NCI-H2171 (cell line): ENCODE measurements at regions not wholly inside any gene's neighbourhood (a gene's known extent, or its start where the extent isn't known, plus 50 kb on each side); places are given as distances from the start of the nearest gene placed in this dataset.
"Not testable (repeated sequence)": the region's sequence is repeated elsewhere in the genome, so short reads cannot be mapped to it uniquely, and the experiment has no call there.

ENCODE experiments used
- DNase-seq: peaks from one replicate; lab custom pipeline; 2025; lab: John Stamatoyannopoulos, UW

DNA sequence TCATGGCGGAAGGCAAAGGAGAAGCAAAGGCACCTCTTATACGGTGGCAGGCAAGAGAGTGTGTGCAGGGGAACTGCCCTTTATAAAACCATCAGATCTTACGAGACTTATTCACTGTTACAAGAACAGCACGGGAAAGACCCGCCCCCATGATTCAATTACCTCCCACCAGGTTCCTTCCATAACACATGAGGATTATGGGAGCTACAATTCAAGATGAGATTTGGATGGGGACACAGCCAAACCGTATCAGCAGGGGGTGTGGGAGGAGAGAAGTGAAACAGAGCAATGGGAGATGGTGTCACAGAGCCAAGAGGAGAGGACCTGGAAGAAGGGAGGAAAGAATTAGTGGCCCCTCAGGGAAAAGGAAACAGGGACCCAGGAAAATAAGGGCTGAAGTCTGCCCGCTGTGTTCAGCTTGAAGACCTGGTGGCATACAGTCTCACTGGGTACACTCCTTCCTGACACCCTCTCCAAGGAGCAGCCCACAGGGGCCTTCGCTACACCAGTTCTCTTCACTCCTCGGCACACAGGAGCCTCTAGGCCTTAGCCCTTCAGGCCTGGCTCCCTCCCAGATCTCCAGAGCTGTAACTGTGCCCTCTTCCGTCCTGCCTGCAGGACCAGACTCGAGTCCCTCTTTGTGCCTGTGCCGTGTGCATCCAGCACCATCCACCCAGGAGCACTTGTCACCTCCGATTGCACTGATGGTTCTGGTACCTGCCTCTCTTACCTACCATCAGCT, 262.1 kb downstream of the EIPR1 start:
- no peak for DNase-seq

DNA sequence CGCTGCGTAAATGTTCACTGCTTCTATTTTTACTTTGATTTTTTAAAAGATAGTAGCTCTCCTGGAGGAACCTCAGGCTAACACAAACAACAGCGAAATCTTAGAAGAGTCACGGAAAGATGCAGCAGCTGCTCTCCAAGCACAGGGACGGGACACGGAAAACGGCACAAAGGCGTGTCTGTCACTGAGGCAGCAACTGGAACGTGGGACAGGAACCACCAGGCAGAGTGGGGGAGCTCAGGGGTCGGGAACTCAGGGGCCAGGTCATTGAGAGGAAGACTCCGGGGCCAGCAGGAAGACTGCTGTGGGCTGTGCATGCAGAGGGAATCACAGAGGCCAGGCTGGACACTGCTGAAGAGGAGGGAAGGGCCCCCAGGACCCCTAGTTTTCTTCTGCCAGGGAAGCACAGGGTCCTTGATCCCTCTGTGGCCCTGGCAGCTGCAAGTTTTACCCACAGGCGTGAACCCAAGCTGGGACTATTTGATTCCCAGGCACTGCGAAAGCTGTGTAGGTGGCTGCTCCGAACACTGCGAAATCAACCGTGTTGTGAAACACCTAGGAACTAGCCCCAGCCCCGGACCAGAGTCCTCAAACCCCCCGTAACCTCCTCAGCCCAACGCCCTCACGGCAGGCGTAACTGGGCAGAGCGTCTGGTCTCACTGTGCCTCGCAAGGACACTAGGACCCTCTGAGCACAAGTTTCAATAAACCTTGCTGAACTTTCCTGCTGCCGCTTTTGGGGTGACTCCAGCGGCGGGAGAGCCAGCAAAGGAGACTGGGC, 263.0 kb downstream of the EIPR1 start:
- no peak for DNase-seq

DNA sequence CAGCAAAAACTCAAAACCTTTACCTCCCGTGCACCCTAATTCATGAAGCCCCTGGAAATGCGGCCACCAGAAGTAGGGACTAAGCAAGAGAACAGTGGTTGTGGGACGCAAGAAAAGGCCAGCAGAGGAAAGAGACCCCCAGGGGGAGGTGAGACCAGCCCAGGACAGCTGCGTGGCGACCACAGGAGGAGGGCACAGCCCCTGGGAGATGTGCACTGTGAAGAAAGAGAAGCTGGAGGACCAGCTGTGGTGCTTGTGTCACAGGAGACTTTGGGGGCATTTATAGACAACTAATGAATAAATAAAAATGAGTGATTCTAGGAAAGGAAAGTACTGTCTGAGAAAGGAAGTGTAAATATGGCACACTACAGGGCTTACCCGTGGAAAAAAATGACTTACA, 263.8 kb downstream of the EIPR1 start:
- DNase-seq: no peak

DNA sequence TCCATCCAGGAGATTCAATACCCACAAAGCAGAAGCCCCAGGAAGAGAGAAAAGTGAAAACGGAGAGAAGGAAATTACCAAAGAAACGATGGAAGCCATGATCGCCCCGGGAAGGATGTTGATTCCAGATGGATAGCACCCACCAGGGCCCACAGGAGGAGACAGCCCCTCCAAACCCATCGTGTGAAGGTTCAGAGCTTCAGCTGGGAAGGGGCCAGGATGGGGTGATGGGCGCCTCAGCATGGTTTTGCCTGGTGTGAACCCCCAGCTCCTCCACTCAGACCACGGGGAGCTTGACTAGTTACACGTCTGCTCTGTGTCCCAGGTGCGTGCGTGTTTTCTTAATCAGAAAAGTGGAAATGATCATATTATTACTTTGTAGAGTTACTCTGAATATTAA, 264.5 kb downstream of the EIPR1 start:
- no peak for DNase-seq

DNA sequence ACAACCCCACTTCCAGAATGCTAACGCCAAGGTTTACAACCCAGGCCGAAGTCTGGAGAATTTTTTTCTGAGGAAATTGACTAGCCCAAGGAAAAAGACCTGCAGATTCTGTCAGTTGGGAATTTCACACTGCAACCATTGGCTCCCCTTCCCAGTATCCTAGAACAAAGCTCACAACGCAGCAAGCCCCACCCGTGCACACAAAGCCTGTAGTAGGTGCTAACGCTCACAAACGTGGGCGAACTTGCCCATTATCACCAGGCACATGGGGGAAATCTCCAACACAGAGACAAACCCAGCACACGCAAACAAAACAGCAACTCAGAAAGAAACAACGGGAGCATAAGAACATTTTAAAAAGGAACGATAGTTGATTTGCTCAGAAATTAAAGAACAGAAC, 265.1 kb downstream of the EIPR1 start:
- DNase-seq: no peak

DNA sequence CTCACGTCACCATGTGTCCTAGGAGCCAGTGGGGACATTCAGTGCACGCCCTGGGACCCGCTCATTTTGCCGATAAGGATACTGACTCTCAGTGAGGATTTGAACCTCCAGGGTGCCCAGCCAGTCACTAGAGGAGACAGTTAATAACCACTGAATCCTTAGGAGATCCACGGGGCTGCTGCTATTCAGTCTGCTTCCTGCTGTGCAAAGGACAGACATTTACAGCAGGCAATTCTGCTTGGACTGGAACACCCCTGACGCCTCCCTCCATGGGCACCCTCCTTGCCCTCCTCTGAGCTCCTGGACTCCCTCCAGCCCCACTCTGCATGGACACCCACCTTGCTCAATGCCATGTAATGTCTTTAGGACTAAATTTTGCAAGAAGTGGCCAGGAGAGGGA, 265.5 kb downstream of the EIPR1 start:
- DNase-seq: no peak

DNA sequence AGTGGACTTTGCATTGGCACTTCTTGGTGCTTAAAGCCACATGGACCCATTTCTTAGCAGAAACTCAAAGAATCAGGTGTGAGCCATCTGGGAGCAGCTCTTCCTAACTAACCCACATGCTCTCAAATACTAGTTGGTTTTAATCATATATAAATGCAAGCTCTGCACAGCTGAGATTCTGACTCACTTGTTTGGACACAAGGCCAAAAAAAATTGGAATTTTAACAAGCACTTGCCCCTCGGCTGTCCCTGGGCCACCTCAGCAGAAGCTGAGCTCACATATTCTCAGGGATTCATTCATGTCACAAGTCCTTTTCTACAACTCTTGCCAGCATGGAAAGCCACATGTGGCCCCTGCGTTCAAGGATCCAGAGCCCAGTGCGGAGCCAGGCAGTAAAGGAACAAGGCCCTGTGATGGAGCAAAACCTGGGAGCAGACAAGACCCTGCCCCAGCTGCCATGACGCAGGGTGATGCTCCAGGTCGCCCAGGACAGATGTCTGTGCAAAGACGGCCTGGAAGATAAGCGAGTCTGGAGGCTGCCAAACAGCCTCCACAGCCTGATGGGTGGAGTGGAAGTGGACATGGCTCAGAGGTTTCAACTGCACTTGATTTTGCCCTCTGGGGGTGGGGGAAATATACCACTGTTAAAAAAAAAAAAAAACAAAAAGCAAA, 266.5 kb downstream of the EIPR1 start:
- DNase-seq: no peak

DNA sequence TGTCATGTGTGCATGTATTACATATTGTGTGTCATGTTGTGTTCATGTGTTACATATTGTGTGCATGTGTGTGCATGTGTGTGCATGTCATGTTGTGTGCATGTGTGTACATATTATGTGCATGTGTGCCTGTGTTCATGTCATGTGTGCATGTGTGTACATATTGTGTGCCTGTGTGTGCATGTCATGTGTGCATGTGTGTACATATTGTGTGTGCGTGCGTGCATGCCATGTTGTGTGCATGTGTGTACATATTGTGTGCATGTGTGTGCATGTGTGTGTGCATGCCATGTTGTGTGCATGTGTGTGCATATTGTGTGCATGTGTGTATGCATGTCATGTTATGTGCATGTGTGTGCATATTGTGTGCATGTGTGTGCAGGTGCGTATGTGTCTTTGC, 267.1 kb downstream of the EIPR1 start:
- no peak for DNase-seq

DNA sequence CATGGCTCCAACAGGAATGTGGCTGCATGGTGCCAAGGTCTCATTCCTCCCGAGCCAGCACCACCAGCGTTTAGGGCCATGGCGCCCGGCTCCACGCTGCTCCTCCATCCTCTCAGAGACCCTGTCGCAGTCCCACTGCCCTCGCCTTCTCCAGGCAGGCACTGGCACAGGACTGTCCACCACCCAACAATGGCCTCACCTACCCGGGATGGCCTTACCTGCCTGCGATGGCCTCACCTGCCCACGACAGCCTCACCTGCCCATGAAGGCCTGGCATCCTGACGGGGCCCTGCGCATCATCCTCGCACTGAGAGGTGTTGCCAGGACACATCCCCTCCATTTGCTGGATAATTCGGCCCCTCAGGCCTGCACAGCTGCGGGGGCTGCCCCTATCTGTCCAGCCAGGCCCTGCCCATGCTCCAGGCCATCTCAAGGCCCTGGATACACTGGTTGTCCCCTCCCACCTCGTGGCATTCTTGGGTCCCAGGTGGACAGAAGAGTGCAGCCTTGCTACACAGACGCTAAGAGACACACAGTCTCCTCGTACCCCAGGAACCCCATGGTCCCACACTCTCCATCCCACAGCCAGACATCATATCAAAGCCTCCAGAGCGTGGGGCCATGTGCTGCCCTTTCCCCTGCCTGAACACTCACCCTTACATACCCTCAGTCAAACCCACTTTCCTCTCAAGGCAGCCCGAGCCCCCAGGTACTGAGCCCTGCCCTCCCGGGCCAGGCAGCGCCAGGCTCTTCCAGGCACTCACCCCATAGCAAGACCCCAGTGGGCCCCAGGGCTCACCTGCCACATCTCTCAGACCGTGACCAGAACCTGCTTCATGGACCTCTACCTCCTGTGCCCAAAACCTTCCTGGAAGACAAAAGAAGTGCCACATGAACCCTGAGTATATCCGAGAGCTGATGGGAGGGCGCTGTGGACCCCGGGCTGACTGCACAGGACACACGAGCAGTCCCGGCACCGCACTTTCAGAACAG, 268.6 kb downstream of the EIPR1 start:
- no peak for DNase-seq

DNA sequence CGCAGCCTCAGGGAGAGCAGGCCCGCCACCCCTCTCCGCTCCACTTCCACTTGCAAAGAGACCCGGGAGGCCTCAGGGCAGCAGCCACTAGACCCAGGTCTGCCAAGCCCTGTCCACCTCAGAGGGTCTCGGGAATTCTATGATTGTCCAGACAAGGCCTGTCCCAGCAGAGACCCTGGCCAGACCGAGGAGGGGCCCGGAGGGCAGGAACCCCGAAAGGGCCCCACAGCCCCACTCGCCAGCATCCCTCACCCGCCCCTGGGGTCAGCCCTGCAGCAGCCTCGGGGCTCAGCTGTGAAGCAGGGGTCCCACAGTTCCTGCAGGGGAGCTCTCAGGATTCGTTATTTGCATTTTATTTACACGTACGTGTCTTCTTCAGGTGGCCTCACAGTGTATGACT, 269.5 kb downstream of the EIPR1 start:
- DNase-seq: no peak

DNA sequence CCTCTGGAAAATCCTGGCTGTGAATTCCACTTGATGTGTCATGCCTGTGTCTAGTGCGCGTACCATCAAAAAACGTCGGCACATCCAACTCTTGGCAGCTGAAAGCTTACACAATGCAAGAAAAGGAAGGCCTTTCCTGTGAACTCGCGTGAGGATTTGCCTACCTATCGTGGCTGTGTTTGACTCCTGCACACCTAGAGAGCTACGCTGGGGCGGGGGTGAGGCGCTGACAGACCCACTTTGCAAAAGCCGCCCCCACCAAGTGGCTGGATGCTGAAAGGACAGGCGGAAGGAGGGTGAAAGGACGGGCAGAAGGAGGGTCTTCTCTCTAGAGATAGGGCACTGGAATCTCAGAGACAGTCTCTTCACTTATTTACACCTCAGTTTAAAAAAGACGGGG, 270.1 kb downstream of the EIPR1 start:
- DNase-seq: no peak

DNA sequence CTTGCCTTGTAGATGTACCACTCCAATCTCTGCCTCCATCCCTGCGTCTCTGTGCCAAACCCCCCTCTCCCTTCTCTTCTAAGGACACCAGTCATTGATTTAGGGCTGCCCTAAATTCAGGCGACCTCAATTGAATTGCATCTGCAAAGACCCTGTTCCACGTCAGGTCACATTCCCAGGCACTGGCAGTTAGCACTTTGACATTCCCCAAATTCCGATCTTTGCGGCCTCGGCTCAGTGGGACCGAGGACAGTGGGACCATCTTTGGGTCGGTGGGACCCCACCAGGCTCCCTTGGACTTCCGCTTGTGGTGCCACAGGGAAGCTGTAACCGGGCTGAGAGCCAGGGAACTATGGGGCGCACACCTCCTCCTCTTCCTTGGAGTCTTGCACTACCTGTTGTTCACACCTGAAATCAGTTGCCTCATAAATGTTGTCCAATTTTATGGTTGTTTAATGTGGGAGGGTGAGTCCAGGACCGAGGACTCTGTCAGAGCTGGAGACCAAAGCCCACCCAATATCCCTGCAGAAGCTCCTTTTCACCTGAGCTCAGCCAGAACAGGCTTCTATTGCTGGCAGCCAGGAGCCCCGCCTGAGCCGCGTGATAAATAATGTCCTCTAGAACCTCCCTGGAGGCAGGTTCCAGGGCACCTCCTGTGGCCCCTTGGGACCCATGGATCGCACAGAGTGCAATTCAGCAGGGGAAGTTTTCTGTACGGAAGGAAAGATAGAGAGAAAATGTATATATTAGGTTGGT, 271.6 kb downstream of the EIPR1 start:
- DNase-seq: no peak

DNA sequence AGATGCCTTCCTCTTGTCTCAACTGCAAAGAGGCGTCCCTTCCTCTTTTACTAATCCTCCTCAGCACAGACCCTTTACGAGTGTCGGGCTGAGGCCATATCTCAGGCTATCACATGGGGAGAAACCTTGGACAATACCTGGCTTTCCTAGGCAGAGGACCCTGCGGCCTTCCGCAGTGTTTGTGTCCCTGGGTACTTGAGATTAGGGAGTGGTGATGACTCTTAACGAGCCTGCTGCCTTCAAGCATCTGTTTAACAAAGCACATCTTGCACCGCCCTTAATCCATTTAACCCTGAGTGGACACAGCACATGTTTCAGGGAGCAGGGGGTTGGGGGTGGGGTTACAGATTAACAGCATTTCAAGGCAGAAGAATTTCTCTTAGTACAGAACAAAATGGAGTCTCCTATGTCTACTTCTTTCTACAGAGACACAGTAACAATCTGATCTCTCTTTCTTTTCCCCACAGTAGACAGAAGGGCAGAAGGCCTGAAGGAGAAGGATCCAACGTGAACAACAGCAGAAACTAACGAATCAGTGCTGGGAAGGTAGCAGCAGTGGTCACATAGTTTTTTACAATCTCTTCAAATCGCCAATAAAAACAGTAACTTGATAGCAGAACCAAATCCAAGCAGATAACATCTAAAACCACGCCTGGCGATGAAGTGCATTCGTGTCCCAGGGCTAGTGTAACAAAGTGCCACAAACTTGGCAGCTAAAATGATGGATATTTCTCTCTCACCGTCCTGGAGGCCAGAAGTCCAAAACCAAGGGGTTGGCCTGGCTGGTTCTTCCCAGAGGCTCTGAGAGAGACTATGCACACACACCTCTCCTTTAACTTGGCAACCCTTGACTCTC, 272.4 kb downstream of the EIPR1 start:
- DNase-seq: not testable (repeated sequence)

DNA sequence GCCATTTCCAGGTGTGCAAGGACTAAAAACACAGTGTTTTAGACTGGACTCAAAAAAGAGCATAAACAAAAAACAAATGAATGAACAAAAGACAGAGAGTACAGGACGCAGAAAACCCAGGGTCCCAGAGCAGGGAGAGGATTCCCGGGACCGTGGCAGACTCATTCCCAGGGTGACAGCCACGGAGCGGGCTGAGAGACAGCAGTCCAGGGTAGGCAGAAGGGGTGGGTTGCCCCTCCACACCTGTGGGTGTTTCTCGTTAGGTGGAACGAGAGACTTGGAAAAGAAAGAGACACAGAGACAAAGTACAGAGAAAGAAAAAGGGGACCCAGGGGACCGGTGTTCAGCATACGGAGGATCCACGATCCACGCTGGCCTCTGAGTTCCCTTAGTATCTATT, 273.4 kb downstream of the EIPR1 start:
- DNase-seq: no peak

DNA sequence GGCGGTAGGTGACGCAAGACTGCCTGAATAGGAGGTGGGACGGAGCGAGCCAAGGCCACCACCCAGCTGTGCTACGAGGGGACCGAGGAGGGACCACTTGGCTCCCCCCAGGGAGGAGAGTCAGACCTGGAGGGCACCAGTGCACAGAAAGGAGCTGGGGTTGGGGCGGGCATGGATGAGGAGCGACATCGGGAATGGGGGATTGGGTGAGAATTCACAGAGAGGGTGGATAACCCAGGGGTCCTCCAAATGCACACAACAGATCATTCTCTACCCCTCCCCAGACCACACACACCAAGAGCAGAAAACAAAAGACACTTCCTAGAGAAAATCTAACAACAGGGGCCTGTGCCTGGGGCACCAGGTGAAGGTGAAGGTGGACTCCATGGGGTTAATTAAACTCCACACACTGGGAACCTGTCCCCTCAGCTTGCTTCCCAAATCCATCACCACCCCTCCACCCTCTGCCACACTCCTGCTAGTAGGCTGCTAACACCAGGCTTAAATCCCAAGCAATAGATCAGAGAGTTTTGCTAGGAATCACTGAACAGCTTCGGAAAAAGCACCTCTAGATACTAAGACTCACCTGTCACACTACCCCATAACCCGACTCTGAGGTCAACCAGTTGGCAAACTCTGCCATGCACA, 274.6 kb downstream of the EIPR1 start:
- DNase-seq: no peak

DNA sequence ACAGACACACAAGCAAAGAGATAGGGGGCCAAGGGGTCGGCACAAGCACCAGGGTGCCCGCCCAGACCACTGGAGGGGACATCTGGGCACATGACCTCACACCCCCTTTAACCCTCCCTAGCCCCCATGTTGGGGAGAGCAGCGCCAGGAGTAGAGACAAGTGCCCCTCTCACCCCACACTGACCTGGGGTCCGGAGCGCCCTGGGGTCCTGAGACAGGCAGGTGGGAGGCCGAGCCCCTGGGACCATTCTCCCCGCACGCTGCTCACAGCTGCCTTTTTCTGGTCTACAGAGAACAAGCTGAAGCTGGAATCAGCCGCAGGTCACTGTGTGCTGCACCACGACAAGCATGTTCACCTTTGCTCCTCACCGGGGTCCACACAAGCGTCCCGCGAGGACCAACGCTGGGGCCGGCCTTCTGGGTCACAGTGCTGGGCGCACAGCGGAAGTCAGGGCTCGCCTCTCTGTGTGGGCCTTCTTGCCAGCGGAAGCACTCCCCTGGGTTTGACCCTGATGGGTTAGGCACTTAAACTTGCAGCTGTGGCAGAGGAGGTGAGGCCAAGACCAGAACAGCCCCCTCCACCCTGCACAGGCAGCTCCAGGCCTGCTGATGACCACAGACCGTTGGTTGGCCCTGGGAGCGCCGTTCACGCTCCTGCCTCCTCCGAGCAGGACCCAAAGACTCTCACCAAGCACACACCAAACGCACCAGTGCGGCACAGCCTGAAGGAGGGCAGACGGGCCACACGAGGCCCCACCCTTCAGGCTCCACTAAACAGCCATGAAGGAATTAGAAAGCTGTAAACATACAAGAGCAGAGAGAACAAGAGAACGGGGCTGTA, 275.3 kb downstream of the EIPR1 start:
- DNase-seq: no peak

DNA sequence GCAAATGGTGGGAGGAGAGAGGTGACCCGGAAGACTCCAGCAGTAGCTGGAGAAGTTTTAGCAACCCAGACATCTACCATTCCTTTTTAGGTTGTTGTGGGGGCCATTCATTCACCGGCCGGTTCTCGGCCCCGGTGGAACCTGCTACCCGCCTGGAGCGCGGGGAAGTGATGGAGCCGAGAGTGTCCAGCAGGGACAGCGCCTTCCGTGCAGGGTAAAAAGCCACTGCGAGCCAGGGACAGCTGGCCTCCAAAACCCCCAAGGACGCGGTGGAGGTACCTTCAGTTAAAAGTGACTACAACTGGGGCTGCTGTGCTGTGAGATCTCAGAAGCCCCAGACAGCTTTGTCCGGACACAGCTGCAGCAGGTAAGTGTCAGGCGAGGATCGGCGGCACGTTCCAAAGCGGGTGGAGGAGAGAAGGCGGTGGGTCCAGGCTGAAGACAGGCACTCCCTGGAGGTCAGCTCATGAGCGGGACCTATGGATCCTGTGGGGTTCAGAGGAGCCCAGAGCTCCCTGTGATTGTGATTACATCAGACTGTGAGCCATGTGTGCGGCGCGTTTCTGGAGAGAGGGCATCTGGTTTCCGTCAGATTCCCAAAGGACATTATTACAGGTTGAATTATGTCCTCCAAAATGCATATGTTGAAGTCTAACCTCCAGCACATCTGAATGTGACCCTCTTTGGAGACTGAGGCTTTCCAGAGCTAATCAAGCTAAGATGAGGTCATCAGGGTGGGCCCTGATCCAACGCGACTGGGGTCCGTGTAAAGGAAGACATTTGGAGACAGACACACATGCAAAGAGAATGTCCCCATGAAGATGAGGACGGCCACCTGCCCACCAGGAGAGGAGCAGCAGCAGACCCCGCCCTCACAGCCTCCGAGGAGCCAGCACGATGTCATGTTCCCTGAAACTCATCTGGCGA, 276.3 kb downstream of the EIPR1 start:
- DNase-seq: peak; percentile 32

DNA sequence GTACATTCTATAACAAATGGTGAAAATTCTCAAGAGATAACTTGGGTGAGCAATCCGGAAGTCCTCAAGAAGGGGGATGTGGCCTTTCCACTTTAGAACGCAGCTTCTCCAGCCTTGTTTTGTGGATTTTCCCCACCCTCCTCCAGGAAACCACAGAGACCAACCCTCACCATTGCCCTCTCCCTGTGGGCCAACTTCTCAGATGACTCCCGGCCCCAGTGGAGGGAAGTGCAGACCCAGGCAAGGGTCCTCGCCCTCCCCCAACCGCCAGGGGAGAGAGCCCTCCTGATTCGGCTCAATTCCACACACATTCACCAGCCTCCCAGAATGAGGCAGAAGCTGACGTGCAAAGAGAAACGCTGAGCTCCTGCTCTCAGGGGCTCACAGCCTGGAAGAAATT, 277.2 kb downstream of the EIPR1 start:
- DNase-seq: no peak
